OCI-LY7 (cell line): ENCODE measurements at regions not wholly inside any gene's neighbourhood (a gene's known extent, or its start where the extent isn't known, plus 50 kb on each side); places are given as distances from the start of the nearest gene placed in this dataset.
"Not testable (repeated sequence)": the region's sequence is repeated elsewhere in the genome, so short reads cannot be mapped to it uniquely, and the experiment has no call there.

Source experiments
- BruUV-seq: library from RNA; stranded (reverse); fragments of 400-500 nt; replicated peaks from 2 replicates; lab custom pipeline; 2021; lab: Mats Ljungman, UMichigan
- CTCF ChIA-PET: fragments of 300-600 bp; sonication (Branson Sonifier 250); formaldehyde crosslinking; loops from one replicate; lab custom pipeline; 2022; ENCODE audit warnings: antibody characterized with exemption; ENCODE audit not compliant: unreplicated experiment; lab: Charles Lee
- POLR2A ChIA-PET: fragments of 300-600 bp; sonication (Branson Sonifier 250); formaldehyde crosslinking; loops from one replicate; lab custom pipeline; 2022; ENCODE audit warnings: antibody characterized with exemption; lab: Charles Lee
- DNase-seq: peaks from one replicate; pipeline ENCODE4 v3.0.0-alpha.2; 2015; ENCODE audit warnings: low spot score
- H2AFZ ChIP-seq: fragments of 200-600 bp; sonication (generic), shearing (Covaris generic); 2 replicates; pipeline ENCODE4 v1.6.1; 2014; ENCODE audit warnings: mild to moderate bottlenecking, antibody characterized with exemption, low read length, moderate library complexity
- H3K27ac ChIP-seq: fragments of 200-600 bp; sonication (generic); 2 replicates; pipeline ENCODE4 v1.5.1; 2014; ENCODE audit warnings: mixed run types, low read depth, mild to moderate bottlenecking, moderate library complexity, low read length, inconsistent platforms; ENCODE audit not compliant: poor library complexity, severe bottlenecking
- H3K36me3 ChIP-seq: fragments of 200-600 bp; sonication (generic); 2 replicates; pipeline ENCODE4 v1.6.1; 2014; ENCODE audit warnings: mild to moderate bottlenecking, antibody characterized with exemption, low read length, moderate library complexity, mixed read lengths; ENCODE audit not compliant: insufficient read depth
- H3K4me1 ChIP-seq: fragments of 200-600 bp; sonication (generic); 2 replicates; pipeline ENCODE4 v1.5.1; 2014; ENCODE audit warnings: mild to moderate bottlenecking, low read length; ENCODE audit not compliant: insufficient read depth, poor library complexity, severe bottlenecking
- H3K4me2 ChIP-seq: fragments of 200-600 bp; sonication (generic); 2 replicates; pipeline ENCODE4 v1.6.1; 2014; ENCODE audit warnings: mild to moderate bottlenecking, low read length
- H3K4me3 ChIP-seq: fragments of 200-600 bp; sonication (generic); 2 replicates; pipeline ENCODE4 v1.5.1; 2014; ENCODE audit warnings: mild to moderate bottlenecking, low read depth, low read length; ENCODE audit not compliant: poor library complexity, severe bottlenecking
- H3K79me2 ChIP-seq: fragments of 200-600 bp; sonication (generic); 2 replicates; pipeline ENCODE4 v1.6.1; 2016; ENCODE audit warnings: low read depth, mild to moderate bottlenecking, low read length, moderate library complexity, mixed read lengths; ENCODE audit not compliant: insufficient read depth
- H3K9me2 ChIP-seq: fragments of 200-600 bp; sonication (generic); 2 replicates; pipeline ENCODE4 v1.6.1; 2016; ENCODE audit warnings: mild to moderate bottlenecking, low read length, mixed read lengths; ENCODE audit not compliant: insufficient read depth
- H3K9me3 ChIP-seq: fragments of 200-600 bp; sonication (generic); 2 replicates; pipeline ENCODE4 v1.6.1; 2014; ENCODE audit warnings: mild to moderate bottlenecking, mixed run types, low read length, mixed read lengths
- H4K20me1 ChIP-seq: fragments of 200-600 bp; sonication (generic); 2 replicates; pipeline ENCODE4 v1.6.1; 2014; ENCODE audit warnings: mild to moderate bottlenecking, antibody characterized with exemption, low read length, moderate library complexity, mixed read lengths; ENCODE audit not compliant: insufficient read depth
- EZH2phosphoT487 ChIP-seq: fragments of 200-600 bp; sonication (generic); IDR thresholded peaks from 2 replicates; pipeline ENCODE4 v1.6.1; 2018; ENCODE audit warnings: low read depth, borderline replicate concordance, mild to moderate bottlenecking, mixed run types, antibody characterized with exemption, low read length, moderate library complexity, mixed read lengths
- intact Hi-C: fragments of 100-400 bp; cut with micrococcal nuclease; formaldehyde crosslinking; loops from one replicate; pipeline ENCODE4 v1.10.0; 2022; ENCODE audit not compliant: unreplicated experiment
- TF ChIP-seq, protein P1 (sequence below): fragments of 200-600 bp; sonication (generic); conservative IDR thresholded peaks from 2 replicates; pipeline ENCODE4 v1.5.1; 2014; ENCODE audit warnings: mild to moderate bottlenecking, antibody characterized with exemption, low read length, moderate library complexity, mixed read lengths

DNA sequence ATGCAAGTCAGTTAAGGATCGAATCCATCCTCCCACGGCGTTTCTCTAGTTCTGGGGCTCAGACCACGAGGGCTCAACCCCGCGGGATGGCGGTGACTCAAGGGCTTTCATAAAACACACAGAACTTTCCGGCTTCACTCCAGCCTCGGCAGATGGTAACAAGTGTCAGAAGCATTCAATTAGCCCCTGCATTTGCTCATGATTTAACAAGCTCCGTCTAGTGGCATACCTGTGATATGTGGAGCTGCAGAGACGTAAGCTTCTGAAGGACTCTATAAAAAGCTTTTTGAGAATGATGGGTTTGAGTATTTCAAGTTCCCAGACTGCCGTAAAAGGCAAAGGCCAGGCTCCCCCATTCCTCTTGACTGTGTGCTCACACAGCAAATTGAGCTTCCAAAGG lies 91.3 kb upstream of the SEC14L1 start:
- Histone ChIP-seq H3K4me1 (no peaks in the 10 kb centered on the region), H2AFZ (no peak overlapping the region), H3K4me2 (no peak overlapping the region), H3K79me2 (no peaks in the 10 kb centered on the region), H3K36me3 (no peaks in the 10 kb centered on the region; the same call in 1 of the 2 replicates), H3K9me3 (no peaks in the 10 kb centered on the region; the same call in 1 of the 2 replicates), H3K9me2 (no peaks in the 10 kb centered on the region), H3K27ac (no peak overlapping the region), H4K20me1 (no peaks in the 10 kb centered on the region), H3K4me3 (no peak overlapping the region)
- BruUV-seq = no TSS peak
- intact Hi-C loops = no loop called here
- ChIA-PET CTCF (interaction anchor here (0.9 to 1.1 kb wide), 3 partner anchors 12 to 45 kb away, joined by 3 to 4 read pairs (median 3); no protein-coding TSS in a partner anchor), POLR2A (interaction anchor here (0.6 to 1.3 kb wide), 3 partner anchors 12 to 266 kb away, joined by 3 to 8 read pairs (median 6); no protein-coding TSS in a partner anchor)
- TF ChIP-seq, protein P1, sequence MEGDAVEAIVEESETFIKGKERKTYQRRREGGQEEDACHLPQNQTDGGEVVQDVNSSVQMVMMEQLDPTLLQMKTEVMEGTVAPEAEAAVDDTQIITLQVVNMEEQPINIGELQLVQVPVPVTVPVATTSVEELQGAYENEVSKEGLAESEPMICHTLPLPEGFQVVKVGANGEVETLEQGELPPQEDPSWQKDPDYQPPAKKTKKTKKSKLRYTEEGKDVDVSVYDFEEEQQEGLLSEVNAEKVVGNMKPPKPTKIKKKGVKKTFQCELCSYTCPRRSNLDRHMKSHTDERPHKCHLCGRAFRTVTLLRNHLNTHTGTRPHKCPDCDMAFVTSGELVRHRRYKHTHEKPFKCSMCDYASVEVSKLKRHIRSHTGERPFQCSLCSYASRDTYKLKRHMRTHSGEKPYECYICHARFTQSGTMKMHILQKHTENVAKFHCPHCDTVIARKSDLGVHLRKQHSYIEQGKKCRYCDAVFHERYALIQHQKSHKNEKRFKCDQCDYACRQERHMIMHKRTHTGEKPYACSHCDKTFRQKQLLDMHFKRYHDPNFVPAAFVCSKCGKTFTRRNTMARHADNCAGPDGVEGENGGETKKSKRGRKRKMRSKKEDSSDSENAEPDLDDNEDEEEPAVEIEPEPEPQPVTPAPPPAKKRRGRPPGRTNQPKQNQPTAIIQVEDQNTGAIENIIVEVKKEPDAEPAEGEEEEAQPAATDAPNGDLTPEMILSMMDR = peak; percentile 52
- no peak for TF ChIP-seq EZH2phosphoT487
- peak; percentile 37 for DNase-seq

DNA sequence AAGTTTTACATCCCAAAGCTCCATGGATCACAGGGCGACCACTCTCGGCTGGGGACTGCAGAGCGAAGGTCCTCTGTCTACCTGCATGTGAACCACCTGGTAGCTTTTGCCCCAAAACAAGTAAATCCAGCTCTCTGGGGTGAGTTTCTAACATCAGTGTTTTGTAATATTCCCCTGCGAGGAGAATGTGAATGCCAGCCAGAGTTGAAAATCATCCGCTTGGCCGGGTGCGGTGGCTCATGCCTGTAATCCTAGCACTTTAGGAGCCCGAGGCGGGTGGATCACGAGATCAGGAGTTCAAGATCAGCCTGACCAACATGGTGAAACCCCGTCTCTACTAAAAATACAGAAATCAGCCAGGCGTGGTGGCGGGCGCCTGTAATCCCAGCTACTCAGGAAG lies 89.9 kb upstream of the SEC14L1 start:
- H3K36me3 ChIP-seq, H3K4me2 ChIP-seq, BruUV-seq, CTCF ChIA-PET, DNase-seq, H3K79me2 ChIP-seq, POLR2A ChIA-PET, H3K27ac ChIP-seq, H3K9me3 ChIP-seq, H2AFZ ChIP-seq, intact Hi-C loops, H4K20me1 ChIP-seq, H3K4me3 ChIP-seq, H3K9me2 ChIP-seq, H3K4me1 ChIP-seq: not testable (repeated sequence)

DNA sequence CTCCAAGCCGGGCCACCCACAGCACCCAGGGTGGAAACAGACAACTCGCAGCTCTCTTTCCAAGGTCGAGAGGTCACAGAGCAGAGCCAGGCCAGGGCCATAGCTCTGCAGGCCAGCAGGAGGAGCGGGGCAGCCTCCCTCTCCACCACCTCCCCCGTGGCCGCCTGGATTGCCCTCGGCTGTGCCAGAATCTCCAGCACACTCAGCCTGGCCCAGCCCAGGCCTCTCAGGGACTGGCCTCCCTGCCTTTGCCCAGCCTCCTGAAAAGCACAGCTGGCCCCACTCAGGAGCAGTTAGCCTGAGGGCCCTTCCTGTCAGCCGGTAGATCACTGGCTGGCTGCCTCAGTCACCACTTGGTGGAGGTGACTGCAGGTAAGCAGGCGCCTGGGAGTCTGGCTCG lies 85.8 kb upstream of the SEC14L1 start:
- H4K20me1 ChIP-seq = no peaks in the 10 kb centered on the region
- TF ChIP-seq, protein P1 = no peak
- no peak for TF ChIP-seq EZH2phosphoT487
- POLR2A ChIA-PET = interaction anchor here (0.5 to 0.6 kb wide), 2 partner anchors 13 to 476 kb away, joined by 3 to 4 read pairs; no protein-coding TSS in a partner anchor
- H2AFZ ChIP-seq = no peak overlapping the region
- DNase-seq = no peak
- no peak overlapping the region for H3K27ac ChIP-seq
- H3K4me1 ChIP-seq = peaks cover 6% of the 10 kb centered on the region
- H3K79me2 ChIP-seq = no peaks in the 10 kb centered on the region
- H3K4me2 ChIP-seq = no peak overlapping the region
- CTCF ChIA-PET = no interaction called here
- H3K4me3 ChIP-seq = no peak overlapping the region
- intact Hi-C loops = no loop called here
- H3K36me3 ChIP-seq = no peaks in the 10 kb centered on the region
- no TSS peak for BruUV-seq
- H3K9me3 ChIP-seq = no peaks in the 10 kb centered on the region
- H3K9me2 ChIP-seq = no peaks in the 10 kb centered on the region
